Panc1 (cell line): ENCODE measurements at regions not wholly inside any gene's neighbourhood (a gene's known extent, or its start where the extent isn't known, plus 50 kb on each side); places are given as distances from the start of the nearest gene placed in this dataset.

Experiments used
- CTCF ChIP-seq: fragments of 450-650 bp; IDR thresholded peaks from 2 replicates; pipeline ENCODE4 v1.5.1; 2017; ENCODE audit warnings: mild to moderate bottlenecking
- TCF7L2 ChIP-seq: IDR thresholded peaks from 2 replicates; pipeline ENCODE4 v1.6.1; 2011; ENCODE audit warnings: mild to moderate bottlenecking, low read depth, low read length, inconsistent platforms

DNA sequence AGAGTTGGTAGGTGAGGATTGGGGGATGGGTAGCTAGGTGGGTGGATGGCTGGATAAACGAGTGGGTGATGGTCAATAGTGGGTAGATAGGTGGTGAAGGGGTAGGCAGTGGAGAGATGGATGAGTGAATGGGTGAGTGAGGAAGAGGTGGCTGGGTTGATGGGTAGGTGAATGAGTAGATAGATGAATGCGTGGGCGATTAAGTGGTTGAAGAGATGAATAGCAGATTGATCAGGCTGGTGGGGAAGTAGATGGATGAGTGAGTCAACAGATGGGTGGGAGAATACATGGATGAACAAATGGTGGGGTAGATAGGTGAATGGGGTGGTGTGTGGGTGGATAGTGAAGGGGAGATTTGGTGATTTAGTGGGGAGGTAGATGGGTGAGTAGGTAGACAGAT is 51.1 kb downstream of the SYNE3 start:
- TF ChIP-seq TCF7L2, result no peak
- no peak for TF ChIP-seq CTCF
